Stimulated activated CD4-positive, alpha-beta T cell treated with anti-CD3 and anti-CD28 coated beads, Interleukin-4, amount 100 ng/mL, for 1 hour (primary cell): ENCODE measurements at regions not wholly inside any gene's neighbourhood (a gene's known extent, or its start where the extent isn't known, plus 50 kb on each side); places are given as distances from the start of the nearest gene placed in this dataset.
A peak's percentile ranks its signal among the peaks of the same experiment; 100 is the strongest.
"Not testable (repeated sequence)": the region's sequence is repeated elsewhere in the genome, so short reads cannot be mapped to it uniquely, and the experiment has no call there.

Experiments used
- DNase-seq: peaks from one replicate; pipeline ENCODE4 v3.0.0-alpha.2; 2020

DNA sequence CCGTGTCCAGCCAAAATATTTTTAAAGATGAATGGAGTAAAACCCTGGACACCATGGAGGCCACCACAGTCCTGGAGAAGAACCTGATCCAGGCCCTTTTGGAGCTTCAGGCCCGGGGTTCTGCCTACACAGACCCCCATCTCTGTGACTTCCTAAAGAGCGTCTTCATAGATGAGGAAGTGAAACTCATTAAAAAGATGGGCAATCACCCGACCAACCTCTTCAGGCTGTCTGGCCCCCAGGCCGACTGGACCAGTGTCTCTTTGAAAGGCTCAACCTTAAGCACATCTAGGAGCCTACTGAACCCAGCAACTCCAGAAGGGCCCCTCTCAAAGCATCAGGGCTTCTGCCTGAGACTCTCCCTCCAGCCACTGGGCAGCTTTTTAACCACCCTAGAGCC lies 107.9 kb upstream of the FAM174B start:
- no peak for DNase-seq

DNA sequence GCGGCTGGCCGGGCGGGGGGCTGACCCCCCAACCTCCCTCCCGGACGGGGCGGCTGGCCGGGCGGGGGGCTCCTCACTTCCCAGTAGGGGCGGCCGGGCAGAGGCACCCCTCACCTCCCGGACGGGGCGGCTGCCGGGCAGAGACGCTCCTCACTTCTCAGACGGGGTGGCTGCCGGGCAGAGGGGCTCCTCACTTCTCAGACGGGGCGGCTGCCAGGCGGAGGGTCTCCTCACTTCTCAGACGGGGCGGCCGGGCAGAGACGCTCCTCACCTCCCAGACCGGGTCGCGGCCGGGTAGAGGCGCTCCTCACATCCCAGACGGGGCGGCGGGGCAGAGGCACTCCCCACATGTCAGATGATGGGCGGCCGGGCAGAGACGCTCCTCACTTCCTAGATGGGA lies 112.6 kb upstream of the FAM174B start:
- DNase-seq = not testable (repeated sequence)

DNA sequence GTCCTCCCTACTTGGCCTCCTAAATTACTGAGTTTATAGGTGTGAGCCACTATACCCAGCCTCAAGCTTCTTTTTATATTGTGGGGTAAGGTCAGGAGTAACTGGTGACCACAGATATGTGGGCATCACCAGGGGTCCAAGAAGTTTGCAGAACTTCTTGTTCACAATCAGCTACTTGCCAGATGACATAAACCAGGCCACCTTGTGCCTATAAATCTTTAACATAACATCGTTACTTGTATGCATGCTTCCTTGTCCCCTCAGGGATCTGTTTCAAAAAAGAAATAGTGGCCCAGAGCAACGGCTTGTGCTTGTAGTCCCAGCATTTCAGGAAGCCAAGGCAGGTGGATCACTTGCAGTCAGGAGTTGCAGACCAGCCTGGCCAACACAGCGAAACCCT lies 115.1 kb upstream of the FAM174B start:
- no peak for DNase-seq

DNA sequence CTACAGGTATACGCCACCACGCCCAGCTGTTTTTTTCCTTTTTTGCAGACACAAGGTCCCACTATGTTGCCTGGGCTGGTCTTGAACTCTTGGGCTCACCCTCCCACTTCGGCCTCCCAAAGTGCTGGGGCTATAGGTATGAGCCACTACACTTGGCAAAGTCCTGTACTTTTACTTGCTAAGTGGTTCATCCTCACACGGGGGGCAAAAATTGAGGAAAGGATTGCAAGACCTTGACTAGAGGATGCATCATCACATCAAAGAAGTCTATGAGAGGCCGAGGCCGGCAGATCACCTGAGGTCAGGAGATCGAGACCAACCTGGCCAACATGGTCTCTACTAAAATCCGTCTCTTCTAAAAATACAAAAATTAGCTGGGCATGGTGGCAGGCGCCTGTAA lies 116.5 kb upstream of the FAM174B start:
- DNase-seq = no peak

DNA sequence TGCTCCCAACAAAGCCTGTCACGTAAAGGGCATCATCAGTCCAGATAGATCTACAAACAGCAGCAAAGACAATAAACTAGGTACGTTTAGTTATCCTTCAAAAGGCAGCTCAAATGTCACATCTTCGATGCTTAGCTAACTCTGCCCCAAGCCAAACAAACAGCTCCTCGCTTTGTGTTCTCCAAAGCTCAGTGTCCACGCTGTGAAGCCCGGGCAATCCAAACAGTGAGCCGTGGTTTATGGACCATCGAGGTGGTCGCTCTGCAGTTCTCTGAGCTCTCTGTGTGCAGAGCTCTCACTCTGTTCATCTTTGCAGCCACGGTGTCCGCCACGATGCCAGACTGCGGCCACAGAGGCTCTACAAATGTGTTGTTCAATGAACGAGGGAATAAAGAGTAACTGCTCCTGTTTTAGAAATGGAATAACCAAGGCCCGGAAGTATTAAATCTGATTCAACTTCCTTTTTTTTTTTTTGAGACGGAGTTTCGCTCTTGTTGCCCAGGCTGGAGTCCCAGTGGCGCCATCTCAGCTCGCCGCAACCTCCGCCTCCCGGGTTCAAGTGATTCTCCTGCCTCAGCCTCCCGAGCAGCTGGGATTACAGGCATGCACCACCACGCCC lies 117.2 kb upstream of the FAM174B start:
- DNase-seq = no peak

DNA sequence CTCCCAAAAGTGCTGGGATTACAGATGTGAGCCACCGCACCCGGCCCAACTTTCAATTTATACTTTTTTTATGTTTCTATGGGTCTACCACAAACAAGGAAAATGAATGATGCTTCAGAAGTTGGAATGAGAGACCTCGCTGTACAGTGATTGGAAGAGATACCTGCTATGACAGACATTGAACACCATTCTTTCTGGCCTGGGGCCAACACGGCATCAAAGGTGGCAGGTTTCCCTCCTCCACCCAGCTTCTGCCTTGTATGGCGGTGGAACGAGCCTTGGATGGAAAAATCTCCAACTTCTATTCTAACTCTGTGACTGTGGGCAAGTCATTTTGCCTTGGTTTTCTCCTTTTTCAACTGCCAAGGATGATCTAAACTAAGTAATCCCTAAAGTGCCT lies 117.8 kb upstream of the FAM174B start:
- no peak for DNase-seq

DNA sequence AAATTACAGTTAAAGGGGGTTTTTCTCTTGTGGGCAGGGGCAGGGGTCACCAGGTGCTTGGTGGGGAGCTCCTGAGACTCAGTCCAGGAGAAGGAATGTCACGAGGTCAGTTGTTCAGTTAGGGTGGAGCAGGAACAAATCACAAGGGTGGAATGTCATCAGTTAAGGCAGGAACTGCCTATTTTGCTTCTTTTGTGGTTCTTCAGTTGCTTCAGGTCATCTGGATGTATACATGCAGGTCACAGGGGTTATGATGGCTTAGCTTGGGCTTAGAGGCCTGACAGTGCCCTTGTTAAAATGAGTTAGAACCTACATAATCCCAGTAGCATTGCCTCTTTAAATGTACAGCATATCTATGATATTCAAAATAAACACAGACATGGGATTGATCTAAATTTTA lies 120.2 kb upstream of the CHD2 start:
- DNase-seq = no peak

DNA sequence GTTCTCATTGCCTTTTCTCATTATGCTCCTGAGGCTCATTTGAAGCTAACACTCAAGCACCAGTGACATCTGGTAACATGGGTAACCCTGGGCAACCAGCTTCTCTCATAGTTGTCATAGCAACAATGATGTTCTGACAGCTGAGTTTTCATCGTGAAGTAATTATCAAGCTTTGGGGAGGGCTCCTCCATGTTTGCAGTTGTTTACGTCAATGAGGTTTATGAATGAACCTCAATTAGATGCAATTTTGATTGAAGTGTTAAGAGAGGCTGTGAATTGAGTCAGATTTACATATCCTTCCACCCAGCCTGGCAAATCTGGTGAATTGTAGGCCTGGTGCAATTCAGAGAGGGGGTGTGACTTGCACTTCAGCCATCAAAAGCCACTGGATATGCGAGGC lies 119.3 kb upstream of the CHD2 start:
- no peak for DNase-seq

DNA sequence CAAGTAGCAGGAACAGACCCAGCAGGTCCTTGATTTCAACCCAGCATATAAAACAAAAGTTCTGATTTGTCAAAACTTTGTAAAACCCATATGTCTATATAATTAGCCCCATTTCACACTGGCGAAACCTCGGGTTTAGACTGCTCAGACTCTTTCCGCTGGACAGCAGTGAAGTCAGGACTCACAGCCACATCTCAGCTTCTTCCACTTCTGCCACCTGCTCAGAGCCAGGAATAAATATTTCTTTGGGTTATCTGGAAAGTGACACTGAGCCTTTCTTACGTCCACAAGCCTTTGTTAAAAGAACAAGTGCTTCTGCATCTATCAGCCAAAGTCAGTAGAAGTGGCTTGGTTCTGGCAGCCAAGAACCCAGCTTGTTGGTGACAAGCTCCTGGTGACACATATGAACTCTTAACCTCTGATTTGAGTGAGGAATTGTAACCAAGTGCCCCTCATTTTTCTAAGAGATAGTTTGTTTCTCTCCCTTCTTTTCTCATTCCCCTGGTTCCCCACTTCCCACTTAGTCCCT lies 118.1 kb upstream of the CHD2 start:
- no peak for DNase-seq

DNA sequence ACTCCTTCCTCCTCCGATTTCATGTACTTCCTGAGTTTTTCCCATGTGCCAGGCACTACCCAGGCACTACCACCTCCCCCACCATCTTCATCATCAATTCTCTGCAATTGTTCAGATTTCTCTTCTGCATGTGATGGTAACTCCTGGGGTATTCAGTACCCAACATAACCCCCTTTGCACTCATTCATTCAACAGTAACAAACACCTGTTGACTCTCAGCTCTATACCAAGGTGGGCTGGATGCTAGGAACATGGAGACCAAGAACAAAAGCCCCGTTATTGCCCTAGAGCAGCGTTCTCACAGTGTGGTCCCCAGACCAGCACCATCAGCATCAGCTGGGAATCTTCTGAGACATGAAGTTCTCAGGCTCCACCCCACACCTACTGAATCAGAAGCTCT lies 113.0 kb upstream of the CHD2 start:
- DNase-seq = no peak

DNA sequence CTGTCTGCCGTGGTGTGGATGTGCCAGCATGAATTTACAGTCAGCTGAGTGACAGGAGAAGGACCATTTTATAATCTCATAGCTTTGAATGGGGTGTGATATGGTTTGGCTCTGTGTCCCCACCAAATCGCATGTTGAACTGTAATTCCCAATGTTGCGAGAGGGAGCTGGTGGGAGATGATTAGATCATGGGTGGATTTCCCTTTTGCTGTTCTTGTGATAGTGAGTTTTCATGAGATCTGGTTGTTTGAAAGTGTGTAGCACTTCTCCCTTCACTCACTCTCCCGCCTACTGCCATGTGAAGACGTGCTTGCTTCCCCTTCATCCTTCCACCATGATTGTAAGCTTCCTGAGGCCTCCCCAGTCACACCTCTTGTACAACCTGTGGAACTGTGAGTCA lies 111.9 kb upstream of the CHD2 start:
- DNase-seq = no peak

DNA sequence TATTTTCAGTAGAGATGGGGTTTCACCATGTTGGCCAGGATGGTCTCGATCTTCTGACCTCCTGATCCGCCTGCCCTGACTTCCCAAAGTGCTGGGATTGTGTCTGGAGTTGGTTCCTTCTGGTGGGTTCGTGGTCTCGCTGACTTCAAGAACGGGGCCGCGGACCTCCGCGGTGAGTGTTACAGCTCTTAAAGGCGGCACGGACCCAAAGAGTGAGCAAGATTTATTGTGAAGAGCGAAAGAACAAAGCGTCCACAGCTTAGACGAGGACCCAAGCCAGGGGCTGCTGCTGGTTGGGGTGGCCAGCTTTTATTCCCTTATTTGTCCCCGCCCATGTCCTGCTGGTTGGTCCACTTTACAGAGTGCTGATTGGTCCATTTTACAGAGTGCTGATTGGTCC lies 111.3 kb upstream of the CHD2 start:
- DNase-seq = not testable (repeated sequence)

DNA sequence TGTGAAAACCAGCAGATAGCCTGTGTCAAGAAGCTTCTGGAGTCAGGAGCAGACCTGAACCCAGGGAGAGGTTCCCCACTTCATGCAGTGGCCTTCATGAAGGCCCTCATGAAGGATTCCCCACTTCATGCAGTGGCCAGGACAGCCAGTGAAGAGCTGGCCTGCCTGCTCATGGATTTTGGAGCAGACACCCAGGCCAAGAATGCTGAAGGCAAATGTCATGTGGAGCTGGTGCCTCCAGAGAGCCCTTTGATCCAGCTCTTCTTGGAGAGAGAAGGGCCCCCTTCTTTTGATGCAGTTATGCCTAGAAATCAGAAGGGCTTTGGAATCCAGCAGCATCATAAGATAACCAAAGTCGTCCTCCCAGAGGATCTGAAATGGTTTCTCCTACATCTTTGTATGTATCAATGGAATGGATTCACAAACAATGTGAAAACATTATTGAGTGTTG lies 103.9 kb upstream of the CHD2 start:
- no peak for DNase-seq

DNA sequence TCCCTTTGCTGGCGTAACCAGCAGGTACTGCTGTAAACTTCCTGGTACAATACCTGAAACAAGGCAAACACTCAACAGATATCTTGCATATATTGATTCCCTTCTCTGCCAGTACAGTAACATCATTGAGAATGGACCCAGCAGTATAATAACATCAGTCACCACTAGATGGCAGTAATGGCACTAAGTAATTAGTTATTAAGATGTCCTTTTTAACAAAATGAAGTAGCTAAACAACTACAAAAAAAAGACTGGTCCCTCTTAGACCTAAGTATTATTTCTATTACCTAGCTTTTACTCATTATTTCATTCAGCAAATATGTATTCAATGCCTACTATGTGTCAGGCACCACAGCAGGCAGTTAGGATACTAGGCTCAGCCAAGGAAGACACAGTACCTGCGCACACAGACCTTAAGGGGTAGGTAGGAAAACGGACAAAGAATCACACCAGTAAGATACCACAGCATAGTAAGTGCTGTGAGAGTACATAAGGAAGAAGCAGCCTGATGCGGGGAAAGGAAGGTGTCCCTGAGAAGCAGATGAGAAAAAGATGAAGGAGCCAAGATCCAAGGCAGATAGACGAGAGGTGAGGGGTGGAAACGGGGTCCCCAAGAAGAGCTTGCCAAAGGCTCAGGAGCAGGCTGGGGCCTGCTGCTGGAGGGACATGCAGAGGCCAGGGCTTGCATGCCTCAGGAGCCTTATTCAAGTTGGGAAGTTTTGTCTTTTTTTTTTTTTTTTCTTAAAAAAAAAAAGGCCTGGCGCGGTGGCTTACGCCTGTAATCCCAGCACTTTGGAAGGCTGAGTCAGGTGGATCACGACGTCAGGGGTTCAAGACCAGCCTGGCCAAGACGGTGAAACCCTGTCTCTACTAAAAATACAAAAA lies 102.7 kb upstream of the CHD2 start:
- no peak for DNase-seq

DNA sequence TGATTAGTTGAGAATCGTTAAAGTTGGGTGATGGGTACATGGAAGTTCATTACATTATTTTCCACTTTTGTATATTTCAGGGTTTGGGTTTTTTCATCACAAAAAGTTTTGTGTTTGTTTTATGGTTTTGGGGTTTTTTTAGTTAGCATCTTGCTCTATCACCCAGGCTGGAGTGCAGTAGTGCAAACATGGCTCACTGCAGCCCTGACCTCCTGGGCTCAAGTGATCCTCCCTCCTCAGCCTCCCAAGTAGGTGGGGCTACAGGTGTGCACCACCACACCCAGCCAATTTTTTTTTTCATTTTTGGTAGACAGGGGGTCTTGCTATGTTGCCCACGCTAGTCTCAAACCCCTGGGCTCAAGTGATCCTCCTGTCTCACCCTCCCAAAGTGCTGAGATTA lies 100.1 kb upstream of the CHD2 start:
- DNase-seq = no peak

DNA sequence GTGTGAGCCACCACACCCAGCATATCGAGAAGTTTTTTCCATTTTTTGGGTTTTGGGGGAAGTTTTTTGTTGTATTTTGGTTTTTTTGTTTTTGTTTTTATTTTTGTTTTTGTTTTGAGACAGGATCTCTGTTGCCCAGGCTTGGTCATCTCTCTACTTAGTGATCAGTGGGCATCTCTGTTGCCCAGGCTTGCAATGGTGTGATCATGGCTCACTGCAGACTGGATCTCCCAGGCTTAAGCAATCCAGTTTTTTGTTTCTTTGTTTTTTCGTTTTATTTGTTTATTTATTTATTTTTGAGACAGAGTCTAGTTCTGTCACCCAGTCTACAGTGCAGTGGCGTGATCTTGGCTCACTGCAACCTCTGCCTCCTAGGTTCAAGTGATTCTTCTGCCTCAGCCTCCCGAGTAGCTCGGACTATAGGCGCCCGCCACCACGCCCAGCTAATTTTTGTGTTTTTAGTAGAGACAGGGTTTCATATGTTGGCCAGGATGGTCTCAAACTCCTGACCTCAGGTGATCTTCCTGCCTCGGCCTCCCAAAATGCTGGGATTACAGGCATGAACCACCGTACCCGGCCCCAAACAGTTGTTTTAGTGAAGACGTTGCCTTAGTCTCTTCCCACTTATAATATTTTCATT lies 99.6 kb upstream of the CHD2 start:
- not testable (repeated sequence) for DNase-seq

DNA sequence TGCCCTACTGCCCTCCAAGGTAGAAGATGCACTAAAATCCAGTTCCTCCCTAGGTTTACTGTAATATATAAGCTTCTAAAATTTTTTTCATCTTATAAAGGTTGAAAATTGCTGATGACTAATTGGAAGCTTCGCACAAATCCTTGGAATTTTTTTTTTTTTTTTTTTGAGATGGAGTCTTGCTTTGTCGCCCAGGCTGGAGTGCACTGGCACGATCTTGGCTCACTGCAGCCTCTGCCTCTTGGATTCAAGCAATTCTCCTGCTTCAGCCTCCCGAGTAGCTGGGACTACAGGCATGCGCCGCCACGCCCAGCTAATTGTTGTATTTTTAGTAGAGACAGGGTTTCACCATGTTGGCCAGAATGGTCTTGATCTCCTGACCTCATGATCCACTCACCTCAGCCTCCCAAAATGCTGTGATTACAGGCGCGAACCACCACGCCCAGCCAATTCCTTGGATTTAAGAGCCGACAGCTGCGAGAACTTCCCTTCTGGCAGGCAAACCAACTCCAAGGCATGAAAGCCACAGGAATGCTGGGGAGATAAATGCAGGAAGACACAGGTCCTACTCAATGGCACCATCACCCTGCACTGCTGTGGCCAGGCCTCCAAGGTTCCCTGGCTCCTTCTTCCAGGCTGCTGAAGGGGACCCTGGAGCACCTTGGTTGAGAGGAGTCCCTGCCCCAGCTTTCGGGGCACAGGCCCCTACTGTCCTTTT lies 98.9 kb upstream of the CHD2 start:
- DNase-seq = not testable (repeated sequence)

DNA sequence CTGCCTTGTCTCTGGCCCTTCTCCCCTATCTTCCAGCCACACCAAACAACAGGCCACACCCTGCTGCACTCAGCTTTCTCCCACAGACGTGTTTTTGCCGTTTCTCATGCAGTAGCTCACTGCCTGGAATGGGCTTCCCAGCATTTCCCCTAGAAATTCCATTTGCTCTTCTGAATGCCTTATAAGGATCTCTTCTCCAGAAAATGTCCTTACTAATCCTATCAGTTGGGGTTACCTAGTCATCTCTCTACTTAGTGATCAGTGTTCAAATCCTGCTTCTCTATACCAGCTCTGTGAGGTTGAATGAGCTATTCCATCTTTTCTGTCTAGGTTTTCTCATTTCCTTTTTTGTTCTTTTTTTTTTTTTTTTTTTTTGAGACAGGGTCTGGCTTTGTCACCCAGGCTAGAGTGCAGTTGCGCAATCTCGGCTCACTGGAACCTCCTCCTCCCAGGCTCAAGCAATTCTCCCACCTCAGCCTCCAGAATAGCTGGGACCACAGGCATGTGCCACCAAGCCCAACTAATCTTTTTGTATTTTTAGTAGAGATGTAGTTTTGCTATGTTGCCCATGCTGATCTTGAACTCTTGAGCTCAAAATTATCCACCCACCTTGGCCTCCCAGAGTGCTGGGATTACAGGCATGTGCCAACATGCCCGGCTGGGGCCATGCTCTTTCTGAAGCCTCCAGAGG lies 98.2 kb upstream of the CHD2 start:
- DNase-seq = no peak

DNA sequence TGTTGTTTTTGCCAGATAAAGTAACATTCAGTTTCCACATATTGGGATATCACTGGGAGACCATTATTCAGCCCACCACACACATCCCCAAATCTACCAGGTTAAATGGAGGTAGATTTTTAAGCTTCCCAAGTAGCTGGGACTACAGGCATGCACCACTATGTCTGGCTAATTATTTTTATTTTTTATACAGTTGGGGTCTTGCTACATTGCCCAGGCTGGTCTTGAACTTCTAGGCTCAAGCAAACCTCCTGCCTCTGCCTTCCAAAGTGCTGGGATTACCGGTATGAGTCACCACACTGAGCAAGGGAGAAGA lies 96.6 kb upstream of the CHD2 start:
- no peak for DNase-seq

DNA sequence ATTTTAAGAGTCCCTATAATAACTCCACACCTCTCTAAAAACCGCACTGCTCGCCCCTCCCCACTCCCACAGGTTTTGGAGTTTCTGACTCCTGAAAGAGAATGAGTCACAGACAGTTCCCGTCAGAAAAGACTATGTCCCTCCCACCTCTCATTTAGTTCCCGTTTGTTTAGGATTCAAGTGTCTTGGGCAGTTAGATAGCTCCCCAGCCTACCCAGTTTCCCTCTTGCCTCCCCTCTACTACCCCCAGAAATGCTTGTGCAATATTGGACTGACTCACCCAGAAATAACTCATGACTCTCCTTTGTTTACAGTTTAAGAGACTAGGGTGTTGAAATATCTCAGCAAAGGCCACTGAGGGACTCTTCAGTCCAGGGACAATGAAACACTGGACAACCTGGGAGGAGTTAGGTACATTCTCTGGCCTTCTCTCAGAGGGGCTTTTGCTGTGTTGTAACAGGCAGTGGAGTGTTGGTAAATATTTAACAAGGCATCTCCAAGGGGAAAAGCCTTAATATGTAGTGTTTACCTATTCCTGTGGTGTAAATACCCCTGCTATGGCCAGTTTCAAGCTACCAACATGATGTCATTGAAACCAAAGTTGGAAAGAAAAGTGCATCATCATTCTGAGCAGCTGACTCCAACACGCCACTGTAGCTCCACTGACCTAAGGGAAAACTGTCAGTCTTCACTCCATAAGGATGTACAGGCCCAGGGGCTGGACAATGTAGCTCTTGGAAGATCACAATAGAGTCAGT lies 96.1 kb upstream of the CHD2 start:
- DNase-seq = peak; percentile 78

DNA sequence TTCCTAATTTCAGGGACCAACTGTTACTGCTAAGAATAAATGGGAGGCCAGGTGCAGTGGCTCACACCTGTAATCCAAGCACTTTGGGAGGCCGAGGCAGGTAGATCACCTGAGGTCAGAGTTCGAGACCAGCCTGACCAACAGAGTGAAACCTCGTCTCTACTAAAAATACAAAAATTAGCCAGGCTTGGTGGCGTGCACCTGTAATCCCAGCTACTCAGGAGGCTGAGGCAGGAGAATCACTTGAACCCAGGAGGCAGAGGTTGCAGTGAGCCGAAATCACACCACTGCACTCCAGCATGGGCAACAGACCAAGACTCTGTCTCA lies 95.6 kb upstream of the CHD2 start:
- not testable (repeated sequence) for DNase-seq

DNA sequence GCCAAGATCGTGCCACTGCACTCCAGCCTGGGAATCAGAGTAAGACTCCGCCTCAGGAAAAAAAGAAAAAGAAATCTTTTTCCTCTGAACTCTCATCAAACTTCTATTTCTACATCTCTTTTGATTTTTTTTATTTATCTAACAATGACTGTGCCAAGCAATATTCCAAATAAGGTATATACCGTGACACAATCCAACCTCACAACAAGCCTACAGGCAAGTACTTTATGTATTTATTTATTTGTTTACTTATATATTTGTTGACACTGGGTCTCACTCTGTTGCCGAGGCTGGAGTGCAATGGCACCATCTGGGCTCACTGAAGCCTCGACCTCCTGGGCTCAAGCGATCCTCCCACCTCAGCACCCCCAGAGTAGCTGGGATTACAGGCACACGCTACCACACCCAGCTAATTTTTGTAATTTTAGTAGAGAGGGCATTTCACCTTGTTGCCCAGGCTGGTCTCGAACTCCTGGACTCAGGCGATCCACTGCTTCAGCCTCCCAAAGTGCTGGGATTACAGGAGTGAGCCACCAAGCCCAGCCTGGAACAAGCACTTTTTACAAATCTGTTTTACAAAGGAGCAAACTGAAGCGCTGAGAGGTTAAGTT lies 94.9 kb upstream of the CHD2 start:
- no peak for DNase-seq
